ENCODE measurements at regions not wholly inside any gene's neighbourhood (a gene's known extent, or its start where the extent isn't known, plus 50 kb on each side); places are given as distances from the start of the nearest gene placed in this dataset.

DNA sequence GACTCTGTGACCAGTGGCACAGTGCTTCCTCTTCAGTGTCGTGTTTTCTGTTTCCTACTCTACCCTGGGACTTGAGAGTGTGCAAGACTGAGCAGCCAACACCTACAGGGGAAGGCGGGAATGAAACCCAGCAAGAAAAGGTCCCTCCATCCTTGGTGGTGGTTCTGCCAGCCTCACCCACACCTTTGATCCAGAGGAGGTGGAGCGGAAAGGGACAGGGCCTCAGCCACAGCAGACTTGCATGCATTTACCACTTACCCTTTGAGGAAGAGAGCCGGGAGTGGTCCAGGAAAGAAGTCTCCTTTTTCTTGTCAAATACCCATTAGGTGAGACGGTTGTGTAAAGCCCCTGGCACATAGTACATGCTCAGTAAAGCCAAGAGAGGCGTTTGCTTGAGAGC, 164.8 kb upstream of the ZNF536 start:
- no peak for DNase-seq (ENCODE audit: insufficient read length, low spot score)
- TF ChIP-seq, protein P1, sequence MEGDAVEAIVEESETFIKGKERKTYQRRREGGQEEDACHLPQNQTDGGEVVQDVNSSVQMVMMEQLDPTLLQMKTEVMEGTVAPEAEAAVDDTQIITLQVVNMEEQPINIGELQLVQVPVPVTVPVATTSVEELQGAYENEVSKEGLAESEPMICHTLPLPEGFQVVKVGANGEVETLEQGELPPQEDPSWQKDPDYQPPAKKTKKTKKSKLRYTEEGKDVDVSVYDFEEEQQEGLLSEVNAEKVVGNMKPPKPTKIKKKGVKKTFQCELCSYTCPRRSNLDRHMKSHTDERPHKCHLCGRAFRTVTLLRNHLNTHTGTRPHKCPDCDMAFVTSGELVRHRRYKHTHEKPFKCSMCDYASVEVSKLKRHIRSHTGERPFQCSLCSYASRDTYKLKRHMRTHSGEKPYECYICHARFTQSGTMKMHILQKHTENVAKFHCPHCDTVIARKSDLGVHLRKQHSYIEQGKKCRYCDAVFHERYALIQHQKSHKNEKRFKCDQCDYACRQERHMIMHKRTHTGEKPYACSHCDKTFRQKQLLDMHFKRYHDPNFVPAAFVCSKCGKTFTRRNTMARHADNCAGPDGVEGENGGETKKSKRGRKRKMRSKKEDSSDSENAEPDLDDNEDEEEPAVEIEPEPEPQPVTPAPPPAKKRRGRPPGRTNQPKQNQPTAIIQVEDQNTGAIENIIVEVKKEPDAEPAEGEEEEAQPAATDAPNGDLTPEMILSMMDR (IDR thresholded peaks at IDR 0.05; ENCODE audit: insufficient read depth, missing control alignments) = no peak
- no peak for FAIRE-seq

DNA sequence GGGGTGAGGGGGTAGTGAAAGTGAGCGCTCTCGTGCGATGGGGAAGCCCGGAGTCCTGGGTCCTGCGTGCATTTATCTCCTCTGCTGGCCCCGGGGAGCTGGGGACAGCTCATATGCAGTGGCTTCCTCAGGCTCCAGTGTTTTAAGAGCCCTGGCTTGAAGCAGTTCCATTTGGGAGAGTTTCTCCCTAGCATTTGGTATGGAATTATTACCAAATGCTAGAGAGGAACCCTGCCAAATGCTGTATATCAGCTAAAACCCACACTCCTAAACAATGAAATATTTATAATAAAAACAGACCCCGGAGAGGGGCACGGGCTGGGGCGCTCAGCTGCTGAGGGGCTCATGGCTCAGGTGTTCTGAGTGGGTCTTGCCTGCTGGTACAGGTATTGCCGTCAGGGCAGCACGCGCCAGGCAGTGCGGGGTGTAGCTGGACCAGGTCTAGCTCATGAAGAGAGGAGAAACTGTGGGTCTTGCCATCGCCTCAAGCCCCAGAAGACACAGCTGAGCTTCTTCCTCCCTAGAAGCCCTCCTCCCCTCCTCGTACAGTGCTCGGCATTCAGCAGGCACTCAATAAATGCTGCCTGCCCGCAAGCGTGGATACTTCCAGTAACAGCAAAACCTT, 163.6 kb upstream of the ZNF536 start:
- TF ChIP-seq, protein P1 (IDR thresholded peaks at IDR 0.05; ENCODE audit: insufficient read depth, missing control alignments) = no peak
- FAIRE-seq (no peak), DNase-seq (ENCODE audit: insufficient read length, low spot score) (no peak)

DNA sequence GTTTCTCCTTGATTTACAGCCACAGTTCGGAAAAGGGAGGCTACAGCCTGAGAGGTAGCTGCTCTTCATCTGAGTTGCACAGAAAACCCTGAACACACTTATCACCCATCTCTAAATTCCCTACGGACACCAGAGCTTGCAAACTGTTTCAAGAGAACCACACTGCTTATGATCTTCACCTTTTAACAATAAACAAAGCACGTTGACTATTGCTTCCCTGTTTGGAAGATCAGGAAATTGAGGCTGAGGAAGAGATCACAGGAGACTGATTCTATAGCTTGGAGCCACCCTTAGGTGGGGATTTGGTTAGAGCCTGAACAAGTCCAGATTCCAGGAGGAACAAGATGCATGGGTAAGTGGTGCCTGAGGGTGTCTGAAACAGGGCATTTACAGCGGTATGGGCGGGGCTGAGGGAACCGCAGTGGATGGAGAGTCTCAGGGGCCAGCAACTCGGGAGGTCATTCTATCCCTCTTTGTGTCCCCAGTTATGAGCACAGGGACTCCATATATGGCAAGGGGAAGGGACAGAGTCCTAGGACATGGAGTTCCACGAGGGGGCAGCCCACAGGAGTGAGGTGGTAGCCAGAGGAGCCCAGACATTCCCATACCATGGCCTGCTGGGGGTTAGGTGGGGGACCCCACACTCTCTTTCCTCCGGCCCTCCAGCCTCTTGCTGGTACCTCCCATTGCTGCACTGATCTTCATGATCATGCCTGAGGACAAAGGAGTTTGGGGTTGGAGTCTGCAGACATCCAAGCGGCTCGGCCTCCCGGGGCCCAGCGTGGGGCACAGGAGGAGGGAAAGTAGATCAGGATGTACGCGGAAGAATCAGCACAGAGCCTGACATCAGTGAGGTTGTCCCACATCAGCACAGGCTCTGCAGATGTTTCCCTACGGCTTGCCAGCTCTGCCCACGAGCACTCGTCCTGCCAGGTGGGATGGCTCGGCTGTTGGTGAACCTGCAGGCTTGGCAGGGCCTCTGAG, 162.3 kb upstream of the ZNF536 start:
- no peak for FAIRE-seq
- DNase-seq (ENCODE audit: insufficient read length, low spot score) = no peak
- TF ChIP-seq, protein P1 (IDR thresholded peaks at IDR 0.05; ENCODE audit: insufficient read depth, missing control alignments) = no peak

DNA sequence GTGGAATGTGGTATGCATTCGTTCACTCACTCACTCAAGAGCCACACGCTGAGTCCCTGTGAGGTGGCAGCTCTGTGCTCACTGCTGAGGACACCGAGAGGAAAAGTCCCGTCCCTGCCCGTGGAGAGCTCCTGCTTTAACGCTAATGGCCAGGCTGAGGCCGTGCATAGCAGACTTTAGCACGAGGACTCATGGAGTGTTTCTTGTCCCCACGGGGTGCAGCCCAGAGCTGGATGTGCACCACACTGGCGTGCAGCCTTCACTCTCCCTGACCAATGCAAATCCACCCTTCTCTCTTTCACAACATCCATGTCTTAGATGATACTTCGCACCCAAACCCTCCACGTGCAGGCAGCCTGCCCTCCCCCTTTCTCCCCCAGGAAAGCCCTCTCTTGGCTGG, 159.6 kb upstream of the ZNF536 start:
- DNase-seq (ENCODE audit: insufficient read length, low spot score) (no peak), FAIRE-seq (no peak)
- TF ChIP-seq, protein P1 (IDR thresholded peaks at IDR 0.05; ENCODE audit: insufficient read depth, missing control alignments) = no peak

DNA sequence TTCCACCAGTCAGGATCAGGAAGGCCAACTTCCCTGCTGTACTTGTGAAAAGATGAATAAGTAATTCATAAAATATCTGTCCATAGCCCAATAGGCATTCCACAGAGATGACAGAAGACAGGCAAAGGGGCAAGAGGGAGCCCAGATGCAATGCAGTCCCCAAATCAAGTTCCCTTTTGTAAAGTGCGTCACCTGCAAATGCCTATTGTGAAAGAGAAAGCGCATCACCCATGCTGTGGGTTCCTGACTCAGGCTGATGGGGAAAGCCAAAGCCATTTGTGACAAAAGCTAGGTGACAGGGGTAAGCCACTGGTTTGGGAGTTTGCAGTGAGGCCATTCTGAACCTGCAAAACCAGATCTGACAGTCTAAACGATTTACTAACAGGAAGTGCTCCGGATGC, 157.5 kb upstream of the ZNF536 start:
- FAIRE-seq (no peak), DNase-seq (ENCODE audit: insufficient read length, low spot score) (no peak)
- TF ChIP-seq, protein P1 (IDR thresholded peaks at IDR 0.05; ENCODE audit: insufficient read depth, missing control alignments) = no peak

DNA sequence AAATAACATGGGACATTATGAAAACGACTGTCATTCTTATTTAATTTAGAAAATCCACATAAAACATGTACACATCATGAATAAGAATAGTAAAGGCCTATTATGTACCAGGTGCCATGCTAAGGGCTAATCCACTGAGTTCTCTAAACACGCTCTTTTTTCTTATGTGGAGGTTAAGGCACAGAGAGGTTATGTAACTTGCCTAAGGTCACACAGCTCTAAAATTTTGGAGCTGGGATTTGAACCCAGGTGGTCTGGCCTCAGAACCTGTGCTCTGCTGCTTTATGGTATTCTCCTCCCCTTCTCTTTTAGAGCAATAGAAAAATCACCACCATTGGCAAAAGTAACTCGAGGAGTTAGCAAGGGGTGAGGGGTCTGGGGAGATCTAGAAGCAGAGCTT, 156.9 kb upstream of the ZNF536 start:
- FAIRE-seq = no peak

More for the DNA sequence above, 156.9 kb upstream of the ZNF536 start:
- no peak for DNase-seq (ENCODE audit: insufficient read length, low spot score)
- TF ChIP-seq, protein P1 (IDR thresholded peaks at IDR 0.05; ENCODE audit: insufficient read depth, missing control alignments) = no peak
